ENCODE measurements at regions not wholly inside any gene's neighbourhood (a gene's known extent, or its start where the extent isn't known, plus 50 kb on each side); places are given as distances from the start of the nearest gene placed in this dataset.
"Not testable (repeated sequence)": the region's sequence is repeated elsewhere in the genome, so short reads cannot be mapped to it uniquely, and the experiment has no call there.

GRCh38 chr13:18870557-18870956, 311.1 kb downstream of the TUBA3C start:
- not testable (repeated sequence) for H3K9me3 ChIP-seq (ENCODE audit: insufficient read depth, low read length); H3K27me3 ChIP-seq (ENCODE audit: low read depth, low read length); H4K20me1 ChIP-seq (ENCODE audit: insufficient read depth, low read length); H3K9ac ChIP-seq (ENCODE audit: low read length); H3K79me2 ChIP-seq (ENCODE audit: low read length); H3K4me1 ChIP-seq (ENCODE audit: low read length); H2AFZ ChIP-seq (ENCODE audit: low read depth, low read length); H3K4me3 ChIP-seq (ENCODE audit: low read length); H3K36me3 ChIP-seq (replicated peaks; ENCODE audit: low read depth, low read length); H3K27ac ChIP-seq (ENCODE audit: low read length); H3K4me2 ChIP-seq (ENCODE audit: low read length)

DNA sequence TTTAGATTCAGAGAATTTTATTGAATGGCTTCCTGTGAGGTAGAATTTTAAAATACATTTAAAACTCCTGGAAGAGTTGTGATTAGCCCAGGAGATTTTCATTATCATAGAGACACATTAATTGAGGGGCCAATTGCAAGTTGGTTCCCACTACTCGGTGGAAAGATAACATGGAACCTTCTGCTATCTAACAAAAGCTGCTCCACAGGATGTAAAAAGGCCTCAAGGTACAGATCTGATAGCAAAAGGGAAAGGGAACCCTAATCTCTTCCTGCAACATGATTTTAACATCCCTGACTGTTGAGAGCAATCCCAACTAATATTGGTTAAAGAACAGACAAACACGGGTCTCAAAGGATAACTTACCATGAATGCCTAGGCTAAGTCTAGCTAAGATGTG, 312.3 kb downstream of the TUBA3C start:
- H3K4me3 ChIP-seq (ENCODE audit: low read length); H4K20me1 ChIP-seq (ENCODE audit: insufficient read depth, low read length); H3K27me3 ChIP-seq (ENCODE audit: low read depth, low read length); H3K9ac ChIP-seq (ENCODE audit: low read length); H3K27ac ChIP-seq (ENCODE audit: low read length); H3K4me2 ChIP-seq (ENCODE audit: low read length); H3K36me3 ChIP-seq (replicated peaks; ENCODE audit: low read depth, low read length); H3K4me1 ChIP-seq (ENCODE audit: low read length); H3K9me3 ChIP-seq (ENCODE audit: insufficient read depth, low read length); H2AFZ ChIP-seq (ENCODE audit: low read depth, low read length); H3K79me2 ChIP-seq (ENCODE audit: low read length): not testable (repeated sequence)

DNA sequence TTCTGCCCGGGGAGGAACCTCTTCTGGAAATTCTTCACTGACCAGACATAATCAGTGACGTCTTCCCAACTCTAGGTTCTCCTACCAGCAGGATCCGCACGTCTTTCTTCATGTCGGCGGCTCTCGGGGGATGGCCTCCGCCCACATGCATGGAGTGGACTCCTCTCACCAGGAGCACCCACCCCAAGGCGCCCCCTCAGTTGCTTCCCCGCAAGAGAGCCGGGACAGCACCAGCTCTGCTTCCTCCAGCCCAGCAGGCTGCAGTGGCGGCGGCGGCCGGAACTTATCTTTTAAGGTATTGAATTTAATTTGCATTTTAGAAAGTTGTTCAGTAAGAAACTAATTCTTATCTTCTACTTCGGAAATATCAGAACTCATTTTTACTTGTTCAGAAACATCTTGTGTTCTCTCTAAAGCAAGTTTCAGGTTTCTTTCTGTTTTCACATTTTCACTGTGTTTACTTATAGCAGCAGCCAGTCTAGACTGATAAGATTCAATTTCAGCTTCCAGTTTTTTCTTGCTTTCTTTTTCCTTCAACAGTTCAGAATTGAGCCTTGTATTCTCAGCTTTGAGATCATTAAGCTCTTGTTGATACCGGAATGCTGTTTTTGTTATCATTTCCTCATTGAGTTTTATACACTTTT, 343.5 kb downstream of the TUBA3C start:
- H3K4me2 ChIP-seq (ENCODE audit: low read length); H3K9ac ChIP-seq (ENCODE audit: low read length); H3K9me3 ChIP-seq (ENCODE audit: insufficient read depth, low read length); H3K27me3 ChIP-seq (ENCODE audit: low read depth, low read length); H2AFZ ChIP-seq (ENCODE audit: low read depth, low read length); H3K27ac ChIP-seq (ENCODE audit: low read length); H4K20me1 ChIP-seq (ENCODE audit: insufficient read depth, low read length); H3K4me3 ChIP-seq (ENCODE audit: low read length); H3K4me1 ChIP-seq (ENCODE audit: low read length); H3K36me3 ChIP-seq (replicated peaks; ENCODE audit: low read depth, low read length); H3K79me2 ChIP-seq (ENCODE audit: low read length): not testable (repeated sequence)

DNA sequence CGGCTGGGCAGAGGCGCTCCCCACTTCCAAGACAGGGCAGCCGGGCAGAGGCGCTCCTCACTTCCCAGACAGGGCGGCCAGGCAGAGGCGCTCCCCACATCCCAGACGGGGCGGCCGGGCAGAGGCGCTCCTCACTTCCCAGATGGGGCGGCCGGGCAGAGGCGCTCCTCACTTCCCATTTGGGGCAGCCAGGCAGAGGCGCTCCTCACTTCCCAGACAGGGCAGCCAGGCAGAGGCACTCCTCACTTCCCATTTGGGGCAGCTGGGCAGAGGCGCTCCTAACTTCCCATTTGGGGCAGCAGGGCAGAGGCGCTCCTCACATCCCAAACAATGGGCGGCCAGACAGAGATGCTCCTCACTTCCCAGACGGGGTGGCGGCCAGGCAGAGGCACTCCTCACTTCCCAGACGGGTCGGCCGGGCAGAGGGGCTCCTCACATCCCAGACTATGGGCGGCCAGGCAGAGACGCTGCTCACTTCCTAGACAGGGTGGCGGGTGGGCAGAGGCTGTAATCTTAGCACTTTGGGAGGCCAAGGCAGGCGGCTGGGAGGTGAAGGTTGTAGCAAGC, 344.4 kb downstream of the TUBA3C start:
- H3K4me3 ChIP-seq (ENCODE audit: low read length); H3K27ac ChIP-seq (ENCODE audit: low read length); H4K20me1 ChIP-seq (ENCODE audit: insufficient read depth, low read length); H3K4me2 ChIP-seq (ENCODE audit: low read length); H3K79me2 ChIP-seq (ENCODE audit: low read length); H3K27me3 ChIP-seq (ENCODE audit: low read depth, low read length); H2AFZ ChIP-seq (ENCODE audit: low read depth, low read length); H3K4me1 ChIP-seq (ENCODE audit: low read length); H3K9ac ChIP-seq (ENCODE audit: low read length); H3K9me3 ChIP-seq (ENCODE audit: insufficient read depth, low read length); H3K36me3 ChIP-seq (replicated peaks; ENCODE audit: low read depth, low read length): not testable (repeated sequence)

- H3K4me2 ChIP-seq (ENCODE audit: low read length); H2AFZ ChIP-seq (ENCODE audit: low read depth, low read length); H3K4me3 ChIP-seq (ENCODE audit: low read length); H3K4me1 ChIP-seq (ENCODE audit: low read length); H3K36me3 ChIP-seq (replicated peaks; ENCODE audit: low read depth, low read length); H3K27me3 ChIP-seq (ENCODE audit: low read depth, low read length); H3K79me2 ChIP-seq (ENCODE audit: low read length); H3K27ac ChIP-seq (ENCODE audit: low read length); H3K9ac ChIP-seq (ENCODE audit: low read length); H4K20me1 ChIP-seq (ENCODE audit: insufficient read depth, low read length); H3K9me3 ChIP-seq (ENCODE audit: insufficient read depth, low read length): not testable (repeated sequence)
Measured at GRCh38 chr13:18836371-18837178, 345.0 kb downstream of the TUBA3C start.

- not testable (repeated sequence) for H3K9ac ChIP-seq (ENCODE audit: low read length); H4K20me1 ChIP-seq (ENCODE audit: insufficient read depth, low read length); H3K9me3 ChIP-seq (ENCODE audit: insufficient read depth, low read length); H3K79me2 ChIP-seq (ENCODE audit: low read length); H3K4me1 ChIP-seq (ENCODE audit: low read length); H3K4me2 ChIP-seq (ENCODE audit: low read length); H3K27me3 ChIP-seq (ENCODE audit: low read depth, low read length); H3K4me3 ChIP-seq (ENCODE audit: low read length); H3K36me3 ChIP-seq (replicated peaks; ENCODE audit: low read depth, low read length); H3K27ac ChIP-seq (ENCODE audit: low read length); H2AFZ ChIP-seq (ENCODE audit: low read depth, low read length)
Measured at GRCh38 chr13:18835754-18836153, 345.9 kb downstream of the TUBA3C start.

DNA sequence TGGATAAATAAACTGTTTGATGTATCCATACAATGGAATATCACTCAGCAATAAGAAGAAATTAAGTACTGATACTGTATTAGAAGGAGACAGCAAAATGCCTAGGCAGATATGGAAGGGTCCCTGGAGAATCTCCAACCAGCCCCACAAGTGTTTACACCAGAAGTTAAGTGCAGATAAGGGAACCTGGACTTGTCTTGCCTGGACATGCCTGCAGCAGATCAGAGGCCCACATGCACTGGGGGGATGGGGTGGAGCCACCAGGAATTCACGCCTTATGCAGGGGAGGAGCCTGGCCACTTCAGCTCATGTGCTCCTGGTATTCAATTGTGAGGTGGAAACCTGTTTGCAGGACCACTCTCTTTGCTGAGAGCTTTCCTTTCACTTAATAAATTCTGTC, 356.9 kb downstream of the TUBA3C start:
- not testable (repeated sequence) for H3K36me3 ChIP-seq (replicated peaks; ENCODE audit: low read depth, low read length); H3K27ac ChIP-seq (ENCODE audit: low read length); H2AFZ ChIP-seq (ENCODE audit: low read depth, low read length); H3K4me1 ChIP-seq (ENCODE audit: low read length); H3K27me3 ChIP-seq (ENCODE audit: low read depth, low read length); H3K4me2 ChIP-seq (ENCODE audit: low read length); H3K4me3 ChIP-seq (ENCODE audit: low read length); H3K79me2 ChIP-seq (ENCODE audit: low read length); H3K9me3 ChIP-seq (ENCODE audit: insufficient read depth, low read length); H4K20me1 ChIP-seq (ENCODE audit: insufficient read depth, low read length); H3K9ac ChIP-seq (ENCODE audit: low read length)

DNA sequence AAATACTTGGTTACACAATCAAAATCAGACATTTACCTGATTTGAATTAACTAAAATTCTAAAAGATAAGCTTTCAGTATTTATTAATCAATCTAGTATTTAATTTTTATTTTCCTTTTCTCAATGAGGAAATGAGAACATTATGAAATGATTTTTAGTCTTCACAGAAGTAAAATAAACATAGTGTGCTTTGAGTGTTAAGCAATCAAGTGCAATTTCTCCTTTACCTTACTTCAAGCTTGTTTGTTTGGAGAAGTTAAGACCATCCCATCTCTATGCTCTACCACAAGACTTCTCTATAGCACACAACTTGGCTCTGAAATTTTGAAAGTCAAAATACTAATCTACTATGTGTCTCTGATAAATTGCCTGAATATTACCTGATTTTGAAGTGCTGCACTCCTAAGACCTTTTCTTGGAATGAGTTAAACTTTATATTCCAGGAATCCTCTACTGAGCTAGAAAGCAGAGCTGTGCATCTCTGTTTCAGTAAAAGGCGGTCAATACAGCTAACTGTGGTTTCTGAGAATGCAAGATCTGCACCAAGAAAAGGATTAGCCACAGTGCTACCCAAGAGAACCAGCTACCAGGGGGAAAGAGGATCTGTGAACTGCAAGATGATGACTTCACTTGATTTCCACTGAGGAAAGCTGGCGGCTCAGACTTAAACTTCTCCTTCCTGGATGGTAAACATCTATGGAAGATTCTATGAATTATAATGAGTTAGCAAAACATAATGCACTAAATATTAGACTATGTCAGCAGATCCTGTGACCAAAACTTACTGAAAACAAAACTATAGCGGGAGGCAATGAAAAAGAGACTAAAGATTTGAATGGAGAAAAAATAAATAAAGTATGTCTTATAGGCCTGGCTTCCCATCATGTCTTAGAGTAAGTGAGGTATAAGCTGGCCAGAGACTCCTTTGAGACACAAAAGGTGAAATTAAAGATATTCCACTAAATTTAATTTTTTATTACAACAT, 358.7 kb downstream of the TUBA3C start:
- H3K4me1 ChIP-seq (ENCODE audit: low read length); H3K4me3 ChIP-seq (ENCODE audit: low read length); H3K4me2 ChIP-seq (ENCODE audit: low read length); H3K9ac ChIP-seq (ENCODE audit: low read length); H3K27ac ChIP-seq (ENCODE audit: low read length); H3K36me3 ChIP-seq (replicated peaks; ENCODE audit: low read depth, low read length); H3K9me3 ChIP-seq (ENCODE audit: insufficient read depth, low read length); H3K79me2 ChIP-seq (ENCODE audit: low read length); H3K27me3 ChIP-seq (ENCODE audit: low read depth, low read length); H4K20me1 ChIP-seq (ENCODE audit: insufficient read depth, low read length); H2AFZ ChIP-seq (ENCODE audit: low read depth, low read length): not testable (repeated sequence)

- not testable (repeated sequence) for H2AFZ ChIP-seq (ENCODE audit: low read depth, low read length); H3K36me3 ChIP-seq (replicated peaks; ENCODE audit: low read depth, low read length); H3K27ac ChIP-seq (ENCODE audit: low read length); H3K9ac ChIP-seq (ENCODE audit: low read length); H3K4me1 ChIP-seq (ENCODE audit: low read length); H3K9me3 ChIP-seq (ENCODE audit: insufficient read depth, low read length); H3K27me3 ChIP-seq (ENCODE audit: low read depth, low read length); H3K79me2 ChIP-seq (ENCODE audit: low read length); H4K20me1 ChIP-seq (ENCODE audit: insufficient read depth, low read length); H3K4me3 ChIP-seq (ENCODE audit: low read length); H3K4me2 ChIP-seq (ENCODE audit: low read length)
Measured at GRCh38 chr13:18773988-18774387, 407.6 kb downstream of the TUBA3C start.
